HG02642 (cell line): ENCODE measurements at regions not wholly inside any gene's neighbourhood (a gene's known extent, or its start where the extent isn't known, plus 50 kb on each side); places are given as distances from the start of the nearest gene placed in this dataset.
"Not testable (repeated sequence)": the region's sequence is repeated elsewhere in the genome, so short reads cannot be mapped to it uniquely, and the experiment has no call there.

ENCODE experiments used
- ATAC-seq: cut with Tn5 transposase; IDR thresholded peaks from one replicate; pipeline ENCODE4 v1.9.1; 2021; ENCODE audit warnings: mild to moderate bottlenecking; ENCODE audit not compliant: unreplicated experiment, poor library complexity

- ATAC-seq = no peak
Observed at GRCh38 chr14:53751650-53752049, 205.0 kb downstream of the BMP4 start.

- no peak for ATAC-seq
Observed at GRCh38 chr14:53748691-53749090, 207.9 kb downstream of the BMP4 start.

- no peak for ATAC-seq
Observed at GRCh38 chr14:53744857-53745256, 211.8 kb downstream of the BMP4 start.

- ATAC-seq = no peak
Observed at GRCh38 chr14:53743371-53743770, 213.3 kb downstream of the BMP4 start.

- no peak for ATAC-seq
Observed at GRCh38 chr14:53742233-53742620, 214.4 kb downstream of the BMP4 start.

- ATAC-seq = no peak
Observed at GRCh38 chr14:53741479-53742232, 215.0 kb downstream of the BMP4 start.

GRCh38 chr14:53740570-53740969 lies 216.1 kb downstream of the BMP4 start:
- no peak for ATAC-seq

- ATAC-seq = no peak
Observed at GRCh38 chr14:53735916-53736315, 220.7 kb downstream of the BMP4 start.

GRCh38 chr14:53723221-53723620 lies 233.4 kb downstream of the BMP4 start:
- no peak for ATAC-seq

- ATAC-seq = no peak
Observed at GRCh38 chr14:53719536-53719935, 237.1 kb downstream of the BMP4 start.

- no peak for ATAC-seq
Observed at GRCh38 chr14:53716578-53716977, 240.0 kb downstream of the BMP4 start.

GRCh38 chr14:53715193-53715721 lies 241.4 kb downstream of the BMP4 start:
- ATAC-seq = no peak

GRCh38 chr14:53714495-53715192 lies 242.0 kb downstream of the BMP4 start:
- no peak for ATAC-seq

- not testable (repeated sequence) for ATAC-seq
Observed at GRCh38 chr14:53712901-53713300, 243.7 kb downstream of the BMP4 start.

GRCh38 chr14:53711205-53711604 lies 245.4 kb downstream of the BMP4 start:
- ATAC-seq = no peak

- no peak for ATAC-seq
Observed at GRCh38 chr14:53710615-53711014, 246.0 kb downstream of the BMP4 start.

- ATAC-seq = no peak
Observed at GRCh38 chr14:53709381-53709780, 247.2 kb downstream of the BMP4 start.

GRCh38 chr14:53703457-53703856 lies 253.2 kb downstream of the BMP4 start:
- ATAC-seq = no peak

- peak; percentile 54 for ATAC-seq
Observed at GRCh38 chr14:53701108-53701875, 255.3 kb downstream of the BMP4 start.

GRCh38 chr14:53696217-53696965 lies 260.2 kb downstream of the BMP4 start:
- no peak for ATAC-seq
